Mesodermal cell (in vitro differentiated cells): ENCODE measurements at regions not wholly inside any gene's neighbourhood (a gene's known extent, or its start where the extent isn't known, plus 50 kb on each side); places are given as distances from the start of the nearest gene placed in this dataset.

Source experiments
- H3K27ac ChIP-seq: 2 replicates; pipeline ENCODE4 v1.7.0; 2013; ENCODE audit warnings: mild to moderate bottlenecking, low read depth, low read length, moderate library complexity; ENCODE audit not compliant: severe bottlenecking
- H3K36me3 ChIP-seq: 2 replicates; pipeline ENCODE4 v1.7.1; 2013; ENCODE audit warnings: mild to moderate bottlenecking, low read length, moderate library complexity; ENCODE audit not compliant: control insufficient read depth, insufficient read depth
- H3K4me1 ChIP-seq: one replicate; pipeline ENCODE4 v1.7.1; 2013; ENCODE audit warnings: mild to moderate bottlenecking, low read length; ENCODE audit not compliant: insufficient read depth, control insufficient read depth, poor library complexity, severe bottlenecking
- H3K4me3 ChIP-seq: 2 replicates; pipeline ENCODE4 v1.7.0; 2013; ENCODE audit warnings: low read length, control low read depth, mild to moderate bottlenecking; ENCODE audit not compliant: insufficient read depth, poor library complexity, severe bottlenecking; ENCODE audit errors: extremely low read depth
- H3K9me3 ChIP-seq: 2 replicates; pipeline ENCODE4 v1.7.1; 2013; ENCODE audit warnings: mild to moderate bottlenecking, low read length, moderate library complexity; ENCODE audit not compliant: control insufficient read depth
- WGBS, 2 experiments: methylation state at CpG; one replicate each; pipeline ENCODE4 v1.1.5; 2013; ENCODE audit warnings: missing lambda C conversion rate in 2 of 2; ENCODE audit not compliant: insufficient coverage in 2 of 2; 5-methylcytosine and 5-hydroxymethylcytosine counted together

- Histone ChIP-seq H3K27ac (no peak overlapping the region), H3K9me3 (no peaks in the 10 kb centered on the region), H3K4me3 (no peak overlapping the region), H3K4me1 (no peaks in the 10 kb centered on the region), H3K36me3 (no peaks in the 10 kb centered on the region)
- WGBS, 2 experiments: 75 to 94% methylated on average over 5 to 6 of the region's 6 CpGs
These were observed 228.7 kb downstream of the DOK5 start for GRCh38 chr20:54704032-54704635.
